Glomerular endothelial cell (primary cell): ENCODE measurements at regions not wholly inside any gene's neighbourhood (a gene's known extent, or its start where the extent isn't known, plus 50 kb on each side); places are given as distances from the start of the nearest gene placed in this dataset.
"Not testable (repeated sequence)": the region's sequence is repeated elsewhere in the genome, so short reads cannot be mapped to it uniquely, and the experiment has no call there.

Source experiments
- DNase-seq: peaks from one replicate; pipeline ENCODE4 v3.0.0-alpha.2; 2011; ENCODE audit warnings: low read depth, low spot score; ENCODE audit errors: extremely low read depth

DNA sequence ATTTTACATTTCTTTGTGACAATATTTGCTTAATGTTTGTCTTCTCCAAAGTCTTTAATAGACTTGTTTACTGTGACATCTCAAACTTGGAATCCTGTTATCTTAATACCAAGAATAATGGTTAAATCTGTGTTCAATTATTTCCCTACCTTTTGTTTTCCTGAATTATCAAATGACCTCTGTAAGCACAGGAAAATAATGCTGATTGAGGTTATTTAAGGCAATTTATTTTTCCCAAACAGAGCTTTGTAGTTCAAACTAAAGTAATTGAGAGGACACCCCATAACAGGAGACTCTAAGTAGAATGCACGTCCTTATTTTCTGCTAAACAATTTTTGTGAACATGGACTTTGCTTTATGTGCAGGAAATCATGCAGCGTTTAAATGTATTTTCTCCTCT is 195.0 kb downstream of the BTBD3 start:
- no peak for DNase-seq

DNA sequence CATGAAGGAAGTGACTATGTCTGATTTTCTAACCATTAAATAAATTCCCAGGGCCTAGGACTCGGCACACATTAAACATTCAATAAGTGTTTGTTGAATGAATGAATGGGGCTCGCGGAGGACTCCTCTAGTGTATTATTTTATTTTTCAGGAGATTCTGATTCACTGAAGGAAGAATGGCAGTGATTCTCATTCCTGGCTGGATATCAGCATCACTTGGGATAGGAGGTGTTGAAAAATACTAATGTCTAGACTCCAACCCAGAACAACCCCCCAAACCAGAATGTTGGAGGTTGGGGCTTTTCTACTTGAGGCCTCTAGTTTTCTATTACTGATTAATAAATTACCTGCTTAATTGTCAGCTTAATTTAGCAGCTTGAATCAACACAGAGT is 195.4 kb downstream of the BTBD3 start:
- no peak for DNase-seq

DNA sequence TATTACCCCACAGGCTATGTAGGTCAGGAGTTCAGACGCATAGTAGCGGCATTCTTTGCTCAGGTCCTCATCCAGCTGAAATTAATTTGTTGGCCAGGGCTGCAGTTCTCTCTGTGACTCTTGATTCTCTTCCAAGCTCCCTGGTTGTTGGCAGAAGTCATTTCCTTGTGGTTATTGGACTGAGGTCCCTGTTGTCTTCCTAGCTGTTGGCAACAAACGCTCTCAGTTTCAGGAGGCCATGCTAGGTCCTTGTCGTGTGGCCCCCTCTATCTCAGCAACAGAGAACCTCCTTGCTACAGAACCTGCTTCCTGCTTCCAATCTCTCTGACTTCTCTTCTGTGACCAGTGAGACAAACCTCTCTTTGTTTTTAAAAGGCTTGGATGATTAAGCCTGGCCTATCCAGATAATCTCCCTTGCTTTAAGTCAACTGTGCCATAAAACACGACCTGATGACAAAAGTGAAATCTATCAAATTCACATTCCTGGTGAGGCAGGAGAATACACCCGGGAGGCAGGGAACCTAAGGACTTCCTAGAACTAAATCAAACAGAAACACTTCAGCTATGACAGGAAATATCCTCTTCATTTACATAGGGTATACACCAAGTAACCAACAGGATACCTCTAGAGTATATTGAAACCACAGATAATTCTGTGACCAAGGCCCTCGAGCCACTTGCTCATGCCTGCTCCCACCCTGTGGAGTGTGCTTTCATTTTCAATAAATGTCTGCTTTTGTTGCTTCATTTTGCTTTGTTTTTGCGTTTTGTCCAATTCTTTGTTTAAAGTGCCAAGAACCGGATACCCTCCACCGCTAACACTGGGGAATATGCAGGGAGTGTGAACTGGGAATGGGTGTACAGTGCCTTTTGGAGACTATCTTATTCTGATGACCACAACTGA is 196.0 kb downstream of the BTBD3 start:
- DNase-seq = no peak

DNA sequence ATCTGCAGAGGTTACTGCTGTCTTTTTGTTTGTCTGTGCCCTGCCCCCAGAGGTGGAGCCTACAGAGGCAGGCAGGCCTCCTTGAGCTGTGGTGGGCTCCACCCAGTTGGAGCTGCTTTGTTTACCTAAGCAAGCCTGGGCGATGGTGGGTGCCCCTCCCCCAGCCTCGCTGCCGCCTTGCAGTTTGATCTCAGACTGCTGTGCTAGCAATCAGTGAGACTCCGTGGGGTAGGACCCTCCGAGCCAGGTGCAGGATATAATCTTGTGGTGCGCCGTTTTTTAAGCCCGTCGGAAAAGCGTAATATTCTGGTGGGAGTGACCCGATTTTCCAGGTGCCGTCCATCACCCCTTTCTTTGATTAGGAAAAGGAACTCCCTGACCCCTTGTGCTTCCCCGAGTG is 211.4 kb downstream of the BTBD3 start:
- DNase-seq = not testable (repeated sequence)

DNA sequence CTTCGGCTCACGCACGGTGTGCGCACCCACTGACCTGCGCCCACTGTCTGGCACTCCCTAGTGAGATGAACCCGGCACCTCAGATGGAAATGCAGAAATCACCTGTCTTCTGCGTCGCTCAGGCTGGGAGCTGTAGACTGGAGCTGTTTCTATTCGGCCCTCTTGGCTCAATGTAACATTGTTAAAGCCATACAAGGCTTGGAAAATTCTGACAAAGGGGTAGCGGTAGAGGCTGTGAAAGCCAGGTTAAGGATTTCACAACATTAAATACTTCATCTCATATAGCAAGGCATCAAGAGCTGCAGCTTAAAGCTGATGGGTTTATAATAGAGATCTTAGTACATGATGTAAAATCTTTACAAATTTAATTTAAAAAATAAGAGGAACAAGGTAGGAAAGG is 211.8 kb downstream of the BTBD3 start:
- not testable (repeated sequence) for DNase-seq

DNA sequence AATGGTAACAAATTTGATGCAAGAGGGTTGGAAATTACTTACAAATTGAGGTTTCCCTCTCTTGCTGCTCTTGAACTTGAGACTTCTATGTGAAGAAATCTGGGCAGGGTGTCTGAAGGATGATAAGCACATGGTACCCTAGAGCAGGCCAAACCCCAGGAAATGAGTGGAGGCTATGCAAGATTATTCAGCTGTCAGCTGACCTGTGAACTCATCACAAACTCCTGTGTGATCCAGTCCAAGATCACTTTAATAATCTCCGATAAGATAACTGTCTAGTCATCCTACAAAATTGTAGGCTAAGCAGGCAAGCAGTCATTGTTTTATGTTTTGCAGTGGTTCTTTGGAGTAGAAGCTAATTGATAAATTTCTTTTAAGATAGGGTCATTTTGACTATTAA is 213.1 kb downstream of the BTBD3 start:
- DNase-seq = no peak

DNA sequence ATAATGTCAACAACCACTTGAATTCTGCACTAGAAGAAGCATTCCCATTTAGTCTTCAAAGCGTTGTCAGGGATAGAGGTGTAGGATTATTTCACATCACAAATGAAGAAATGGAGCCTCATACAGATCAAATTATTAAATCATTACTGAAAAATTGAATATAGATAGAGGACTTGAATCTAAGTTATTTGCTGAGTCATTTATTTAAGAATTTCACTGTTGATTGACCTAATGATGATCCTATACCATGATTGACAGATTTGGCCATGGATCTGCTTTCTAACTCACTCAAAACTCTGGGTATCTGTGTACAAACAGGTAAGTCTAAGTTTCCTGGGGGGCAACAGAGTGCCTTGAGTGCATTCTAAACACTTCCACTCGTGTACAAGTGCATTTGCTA is 215.9 kb downstream of the BTBD3 start:
- DNase-seq = no peak

DNA sequence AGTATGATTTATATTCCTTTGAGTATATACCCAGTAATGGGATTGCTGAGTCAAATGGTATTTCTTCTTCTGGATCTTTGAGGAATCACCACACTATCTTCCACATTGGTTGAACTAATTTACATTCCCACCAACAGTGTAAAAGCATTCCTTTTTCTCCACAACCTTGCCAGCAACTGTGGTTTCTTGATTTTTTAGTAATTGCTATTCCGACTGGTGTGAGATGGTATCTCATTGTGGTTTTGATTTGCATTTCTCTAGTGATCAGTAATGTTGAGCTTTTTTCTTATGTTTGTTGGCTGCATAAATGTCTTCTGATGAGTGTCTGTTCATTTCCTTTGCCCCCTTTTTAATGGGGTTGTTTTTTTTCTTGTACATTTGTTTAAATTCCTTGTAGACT is 228.3 kb downstream of the BTBD3 start:
- DNase-seq = not testable (repeated sequence)

DNA sequence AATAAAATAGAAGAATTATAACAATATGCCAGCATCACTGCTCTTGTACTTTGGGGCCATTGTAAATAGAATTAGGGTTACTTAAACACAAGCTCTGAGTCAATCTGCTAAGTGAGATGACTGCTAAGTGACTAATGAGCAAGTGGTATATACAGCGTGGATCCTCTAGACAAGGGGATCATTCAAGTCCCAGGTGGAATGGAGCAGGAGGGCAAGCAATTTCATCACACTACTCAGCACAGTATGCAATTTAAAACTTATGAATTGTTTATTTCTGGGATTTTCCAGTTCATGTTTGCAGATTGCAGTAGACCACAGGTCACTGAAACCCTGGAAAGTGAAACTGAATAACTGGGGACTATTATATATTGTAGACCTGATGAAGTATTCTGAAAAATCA is 235.3 kb downstream of the BTBD3 start:
- no peak for DNase-seq

DNA sequence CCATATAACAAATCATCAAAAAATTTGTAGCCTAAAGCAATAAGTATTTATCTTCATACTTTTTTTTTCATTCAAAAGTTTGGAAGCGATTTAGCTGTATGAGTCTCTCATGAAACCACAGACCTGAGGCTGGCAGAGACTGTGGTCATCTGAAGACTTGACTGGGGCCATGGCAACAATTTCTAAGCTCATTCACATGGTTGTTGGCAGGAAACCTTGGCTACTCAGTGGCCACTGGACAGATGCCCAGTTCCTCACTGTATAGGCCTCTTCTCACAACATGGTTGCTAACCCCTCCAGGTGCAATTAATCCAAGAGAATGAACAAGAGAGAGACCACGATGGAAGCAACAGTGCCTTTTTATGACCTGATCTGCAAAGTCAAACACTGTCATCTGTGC is 235.9 kb downstream of the BTBD3 start:
- no peak for DNase-seq

DNA sequence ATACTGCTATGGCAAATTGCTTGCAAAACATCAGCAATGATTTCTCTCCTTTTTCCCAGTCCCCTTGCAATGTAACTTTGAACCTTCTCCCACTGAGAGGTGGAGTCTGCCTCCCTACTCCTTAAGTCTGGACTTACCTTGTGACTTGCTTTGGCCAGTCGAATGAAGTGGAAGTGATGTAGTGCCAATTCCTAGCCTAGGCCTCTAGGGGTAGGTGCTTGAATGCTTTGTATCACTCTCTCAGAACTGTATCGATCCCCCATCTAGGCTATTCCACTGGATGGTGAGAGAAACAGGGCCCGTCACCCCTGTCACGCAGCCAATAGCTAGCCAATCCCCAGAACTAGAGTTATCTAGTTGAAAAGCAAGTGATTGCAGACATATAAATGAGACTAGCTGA is 238.6 kb downstream of the BTBD3 start:
- DNase-seq = no peak

DNA sequence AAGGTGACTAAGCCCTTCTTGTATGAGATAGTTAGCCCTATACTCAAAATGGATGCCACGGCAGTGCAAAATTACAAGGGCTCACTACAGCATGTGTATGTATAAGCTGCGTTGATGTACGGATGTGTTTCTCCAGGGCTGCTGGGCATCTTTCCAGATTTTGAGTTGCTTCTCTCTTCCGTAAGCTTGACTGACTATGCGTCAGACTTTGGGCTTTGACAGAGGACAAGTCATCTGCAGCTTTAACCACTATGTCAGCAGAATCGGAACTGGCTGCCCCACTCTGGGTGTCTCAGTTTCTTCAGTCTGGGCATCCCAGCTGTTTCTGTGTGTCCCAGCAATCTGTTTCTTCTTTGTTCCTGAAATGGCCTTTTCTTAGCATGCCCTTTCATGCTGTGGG is 241.6 kb downstream of the BTBD3 start:
- no peak for DNase-seq

DNA sequence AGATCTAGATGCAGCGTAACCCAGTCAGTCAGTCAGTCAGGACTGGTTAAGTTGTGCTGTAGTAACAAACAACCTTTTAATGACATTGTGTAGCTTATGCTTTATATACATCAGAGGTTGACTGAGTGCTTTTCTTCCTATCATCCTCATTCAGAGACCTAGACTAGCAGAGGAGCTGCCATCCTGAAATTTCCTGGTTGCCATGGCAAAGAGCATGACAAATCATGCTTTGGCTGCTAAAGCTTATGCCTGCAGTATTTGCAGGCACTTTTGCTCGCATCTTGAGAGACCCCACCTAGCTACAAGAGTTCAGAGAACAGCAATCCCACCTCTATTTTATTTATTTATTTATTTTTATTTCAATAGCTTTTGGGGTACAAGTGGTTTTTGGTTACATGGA is 244.0 kb downstream of the BTBD3 start:
- DNase-seq = no peak

DNA sequence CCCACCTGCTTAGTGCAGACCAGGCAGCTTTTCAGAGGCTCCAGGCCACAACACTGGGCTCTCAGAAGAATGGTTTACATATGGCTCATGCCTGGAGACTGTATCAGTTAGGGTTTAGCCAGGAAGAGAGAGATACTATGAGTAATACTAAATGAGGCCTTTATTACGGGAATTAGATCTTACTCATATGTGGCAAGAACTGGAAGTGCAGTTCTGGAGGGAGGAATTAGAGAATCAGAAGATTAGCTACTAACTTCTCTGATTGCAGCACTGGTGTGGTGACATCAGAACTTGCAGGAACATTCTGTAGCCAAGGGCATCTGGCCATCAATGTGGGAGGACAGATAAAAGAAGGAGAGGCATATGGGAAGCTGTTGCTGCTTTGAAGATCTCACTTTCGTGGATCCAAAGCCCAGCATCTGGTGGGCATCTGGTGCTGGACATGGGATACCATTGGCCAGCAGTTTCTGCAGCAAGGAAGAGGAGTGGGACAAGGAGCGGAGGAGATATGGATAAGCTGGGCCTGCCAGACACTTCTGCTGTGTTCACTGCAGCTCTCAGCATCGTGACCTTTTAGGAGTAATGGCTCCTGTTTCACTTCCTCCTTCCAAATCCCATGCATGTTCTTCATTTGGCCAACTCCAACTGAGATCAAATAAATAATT is 248.5 kb downstream of the BTBD3 start:
- DNase-seq = no peak

DNA sequence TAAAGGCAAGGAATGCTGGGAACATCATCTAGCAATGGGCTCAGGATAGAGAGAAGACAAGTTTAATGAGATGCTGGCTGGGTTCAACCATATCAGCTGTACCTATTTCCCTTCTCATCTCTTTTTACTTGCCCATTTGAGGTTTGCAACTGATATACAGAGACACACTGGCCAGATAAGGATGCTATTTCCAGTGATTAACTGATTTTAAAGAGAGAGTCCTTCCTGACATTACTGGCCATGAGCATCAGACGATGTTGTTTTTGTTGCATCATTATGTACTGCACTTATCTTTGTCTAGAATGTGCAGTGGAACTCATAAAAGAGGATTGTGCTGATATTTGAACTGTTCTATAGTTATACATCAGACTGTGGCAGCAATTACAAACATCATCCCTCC is 252.7 kb downstream of the BTBD3 start:
- DNase-seq = no peak

DNA sequence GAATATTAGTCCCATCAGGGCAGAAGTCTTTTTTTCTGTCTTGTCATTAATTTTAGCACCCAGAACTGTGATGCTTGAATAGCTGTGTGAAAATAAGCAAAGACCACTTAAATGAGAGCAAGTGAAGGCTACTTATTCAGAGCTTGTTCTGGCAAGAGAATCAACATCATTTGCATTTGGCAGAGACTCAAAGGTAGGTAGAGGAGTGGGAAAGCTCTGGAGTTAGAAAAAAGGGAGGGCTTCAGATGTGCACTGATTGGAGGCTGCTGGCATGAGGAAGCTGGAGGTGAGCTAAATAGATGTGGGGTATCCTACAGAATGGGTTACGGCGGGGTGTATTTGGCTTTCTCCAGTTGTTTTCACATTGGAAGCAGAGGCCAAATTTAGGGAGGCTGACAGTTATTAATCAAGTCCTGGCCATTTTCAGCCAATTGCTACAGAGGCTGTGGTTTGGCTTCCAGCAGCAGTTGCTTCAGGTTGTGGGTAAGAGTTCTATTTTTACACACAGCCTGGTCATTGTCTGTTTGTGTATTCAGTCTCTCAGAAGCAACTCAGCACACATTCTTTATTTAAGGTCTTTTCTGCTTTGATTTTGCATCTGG is 254.3 kb downstream of the BTBD3 start:
- no peak for DNase-seq

DNA sequence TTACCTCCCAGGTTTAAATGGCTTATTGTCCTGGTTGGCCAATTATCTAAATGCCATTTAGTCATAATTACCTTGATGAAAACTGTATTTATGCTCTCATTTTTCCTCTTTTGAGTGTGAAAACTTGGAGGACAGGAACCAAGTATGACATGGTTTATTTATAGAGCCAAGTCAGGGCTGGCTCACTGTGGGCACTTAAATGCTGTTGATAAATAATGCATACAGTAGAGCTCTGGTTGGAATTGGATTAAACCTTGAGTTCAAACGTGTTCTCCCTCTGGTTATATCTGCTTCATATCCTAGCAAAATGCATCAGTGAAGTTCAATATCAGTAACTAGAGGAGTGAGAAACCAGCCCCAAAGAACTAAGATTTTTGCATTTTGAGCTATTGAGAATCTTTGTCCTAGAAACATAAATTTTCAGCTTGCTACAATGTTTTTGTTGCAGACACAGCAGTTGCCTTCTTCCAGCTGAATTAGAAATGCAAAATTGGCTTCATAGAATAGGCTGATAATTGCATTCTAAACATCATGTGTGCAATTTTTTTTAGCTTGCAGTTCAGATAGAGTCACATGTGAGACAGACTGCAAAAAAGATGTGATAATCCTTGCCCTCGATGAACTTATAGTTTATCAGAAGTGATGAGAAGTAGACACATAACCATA is 255.8 kb downstream of the BTBD3 start:
- DNase-seq = no peak

DNA sequence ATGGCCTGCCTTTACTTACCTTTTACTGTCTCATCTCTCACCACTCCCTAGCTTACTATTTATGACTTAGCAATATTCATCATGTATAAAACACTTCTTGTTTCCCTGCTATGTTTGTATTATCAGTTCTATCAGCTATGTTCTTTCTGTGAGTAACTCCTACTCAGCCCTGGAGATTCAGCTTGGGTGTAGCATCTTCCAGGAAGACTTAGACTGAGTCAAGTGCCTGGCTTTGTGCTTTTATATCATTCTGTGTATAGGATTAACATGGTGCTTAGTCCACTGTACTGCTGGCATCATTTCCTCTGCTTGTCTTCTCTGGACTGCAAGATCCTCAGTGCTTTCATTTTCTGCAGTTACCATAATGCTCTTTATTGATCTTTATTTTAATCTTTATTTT is 257.8 kb downstream of the BTBD3 start:
- no peak for DNase-seq

DNA sequence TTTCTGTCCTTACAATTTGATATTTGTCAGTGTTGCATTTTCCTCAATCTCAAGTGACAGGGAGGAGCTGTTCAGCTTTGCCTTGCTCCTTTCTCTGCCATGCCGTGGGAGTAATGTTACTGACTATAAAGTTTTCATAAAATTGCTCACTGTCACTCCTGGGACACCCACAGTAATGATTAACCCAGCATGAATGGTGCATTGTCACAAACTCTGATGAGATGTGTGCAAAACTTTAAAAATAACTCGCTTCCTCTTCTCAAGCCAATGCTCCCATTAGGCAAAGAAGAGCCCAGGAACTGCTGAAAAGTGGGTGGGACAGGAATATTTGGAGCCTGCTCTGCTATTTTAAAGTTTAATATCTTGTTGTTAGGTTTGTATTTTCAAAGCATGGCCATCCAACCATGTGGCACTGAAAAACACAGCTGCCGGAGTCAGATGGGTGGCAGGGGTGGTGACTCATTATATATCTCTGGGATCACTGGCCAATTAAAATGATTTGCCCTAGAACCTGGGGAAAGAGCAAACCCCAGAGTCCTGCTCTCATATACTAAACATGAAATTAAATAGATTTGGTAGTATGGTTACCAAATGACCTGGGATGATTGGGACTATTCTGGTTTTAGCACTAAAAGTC is 260.1 kb downstream of the BTBD3 start:
- no peak for DNase-seq

DNA sequence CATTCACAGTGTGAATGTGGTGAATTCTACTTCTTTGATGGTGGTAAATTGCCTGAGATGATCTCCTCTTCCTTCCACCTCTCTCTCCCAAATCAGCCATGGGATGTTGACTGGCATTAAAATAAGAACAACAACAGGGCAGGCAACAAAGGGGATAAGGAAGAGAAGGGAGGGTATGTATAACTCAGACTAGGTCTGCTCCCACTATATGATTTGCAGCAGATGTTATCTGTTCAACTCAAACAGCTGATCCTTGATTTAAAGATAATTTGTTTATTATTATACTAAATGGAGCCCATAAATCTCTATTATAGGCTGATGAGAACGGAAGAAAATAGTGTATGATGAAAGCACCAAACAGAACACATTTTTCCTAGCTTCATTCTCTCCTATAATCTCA is 262.0 kb downstream of the BTBD3 start:
- no peak for DNase-seq

DNA sequence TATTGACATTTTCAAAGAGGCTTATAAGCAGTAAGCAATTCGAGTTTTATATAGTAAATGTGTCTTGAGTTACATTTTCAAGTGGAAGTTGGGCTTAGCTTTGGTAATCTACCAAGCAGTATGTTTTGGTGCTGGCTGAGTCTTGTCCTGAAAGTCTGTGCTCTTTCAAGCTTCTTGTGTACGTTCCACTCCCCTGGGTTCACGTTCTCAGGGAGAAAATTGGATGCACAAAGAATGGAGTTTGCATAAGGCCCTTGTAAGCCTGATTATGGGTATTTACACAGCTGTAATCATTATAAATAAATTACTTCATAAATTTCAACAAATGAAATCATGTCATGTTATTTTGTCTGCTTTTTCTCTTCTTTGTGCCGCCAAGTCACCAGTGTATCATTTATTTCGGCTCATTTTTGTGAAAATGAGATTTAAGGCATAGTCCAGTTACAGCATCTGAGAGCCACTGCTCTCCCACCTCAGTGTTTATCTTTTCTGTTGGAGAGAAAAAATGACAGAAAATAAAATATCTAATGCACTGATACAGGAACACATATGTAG is 262.5 kb downstream of the BTBD3 start:
- no peak for DNase-seq
